HEK293 (cell line): ENCODE measurements at regions not wholly inside any gene's neighbourhood (a gene's known extent, or its start where the extent isn't known, plus 50 kb on each side); places are given as distances from the start of the nearest gene placed in this dataset.

ENCODE experiments used
- CTCF ChIP-seq: fragments of 450-650 bp; formaldehyde crosslinking; IDR thresholded peaks from 2 replicates; pipeline ENCODE4 v1.5.1; 2016; ENCODE audit warnings: missing biosample characterization, missing genetic modification characterization
- OVOL3 ChIP-seq: fragments of 450-650 bp; formaldehyde crosslinking; IDR thresholded peaks from 2 replicates; pipeline ENCODE4 v1.5.1; 2016; ENCODE audit warnings: missing biosample characterization, missing genetic modification characterization
- ZNF239 ChIP-seq: fragments of 450-650 bp; formaldehyde crosslinking; IDR thresholded peaks from 2 replicates; pipeline ENCODE4 v1.5.1; 2016; ENCODE audit warnings: missing biosample characterization, missing genetic modification characterization
- ZNF24 ChIP-seq: fragments of 450-650 bp; formaldehyde crosslinking; IDR thresholded peaks from 2 replicates; pipeline ENCODE4 v1.5.1; 2016; ENCODE audit warnings: missing biosample characterization, missing genetic modification characterization

- no peak for TF ChIP-seq CTCF
- no peak for TF ChIP-seq OVOL3 (tag by site-specific recombination)
- no peak for TF ChIP-seq ZNF24 (tag by site-specific recombination)
- TF ChIP-seq ZNF239 (tag by site-specific recombination): no peak
These were observed 826.2 kb downstream of the CDH8 start for GRCh38 chr16:61210076-61210475.
